HepG2 (cell line): ENCODE measurements at regions not wholly inside any gene's neighbourhood (a gene's known extent, or its start where the extent isn't known, plus 50 kb on each side); places are given as distances from the start of the nearest gene placed in this dataset.
A peak's percentile ranks its signal among the peaks of the same experiment; 100 is the strongest.

Source experiments
- CCAR2 ChIP-seq: fragments of 200-400 bp; formaldehyde crosslinking; optimal IDR thresholded peaks from 2 replicates; pipeline ENCODE3; 2018; ENCODE audit warnings: low read depth, mild to moderate bottlenecking, low read length, moderate library complexity
- DNMT1 ChIP-seq: sonication (generic); formaldehyde crosslinking; IDR thresholded peaks from 2 replicates; pipeline ENCODE4 v1.5.1; 2020; ENCODE audit warnings: mild to moderate bottlenecking, missing genetic modification reagents
- DPF2 ChIP-seq: sonication (generic); formaldehyde crosslinking; IDR thresholded peaks from 2 replicates; pipeline ENCODE4 v1.4.0; 2020; ENCODE audit warnings: mild to moderate bottlenecking, low read depth, missing genetic modification reagents, borderline replicate concordance
- MTF1 ChIP-seq: sonication (generic); formaldehyde crosslinking; IDR thresholded peaks from 2 replicates; pipeline ENCODE4 v1.5.0; 2020; ENCODE audit warnings: missing genetic modification reagents
- NCOA2 ChIP-seq: sonication (generic); formaldehyde crosslinking; IDR thresholded peaks from 2 replicates; pipeline ENCODE4 v1.8.0; 2022; ENCODE audit warnings: inconsistent platforms
- NCOA5 ChIP-seq: sonication (generic); formaldehyde crosslinking; IDR thresholded peaks from 2 replicates; pipeline ENCODE4 v1.4.0; 2020; ENCODE audit warnings: missing genetic modification reagents
- POLR2AphosphoS5 ChIP-seq: IDR thresholded peaks from 2 replicates; pipeline ENCODE4 v1.6.1; 2012; ENCODE audit warnings: low read depth, low read length
- SMARCC2 ChIP-seq: fragments of 450-650 bp; IDR thresholded peaks from 2 replicates; pipeline ENCODE4 v1.6.1; 2017; ENCODE audit warnings: antibody characterized with exemption, mild to moderate bottlenecking
- SP1 ChIP-seq, 2 experiments: fragments of 450-650 bp in 1 of 2; sonication (generic) in 1 of 2; formaldehyde crosslinking in 1 of 2; IDR thresholded peaks; 2 replicates each; pipeline versions ENCODE4 v1.4.0 to v1.6.1; 2016 to 2020; ENCODE audit warnings: missing genetic modification reagents in 1 of 2
- TCF7L2 ChIP-seq: IDR thresholded peaks from 2 replicates; pipeline ENCODE4 v1.6.1; 2011; ENCODE audit warnings: mild to moderate bottlenecking, low read depth, low read length, moderate library complexity
- ZBTB21 ChIP-seq: sonication (generic); formaldehyde crosslinking; IDR thresholded peaks from 2 replicates; pipeline ENCODE4 v1.4.0; 2020; ENCODE audit warnings: missing genetic modification reagents
- ZFP36 ChIP-seq: fragments of 150-350 bp; IDR thresholded peaks from 2 replicates; pipeline ENCODE4 v1.6.1; 2018; ENCODE audit warnings: borderline replicate concordance, low read length, low read depth; ENCODE audit not compliant: partially characterized antibody
- ZFYVE20 ChIP-seq: sonication (generic); formaldehyde crosslinking; IDR thresholded peaks from 2 replicates; pipeline ENCODE4 v1.8.0; 2023; ENCODE audit warnings: low read depth, mild to moderate bottlenecking, moderate library complexity, missing genetic modification reagents, borderline replicate concordance
- ZNF343 ChIP-seq: sonication (generic); formaldehyde crosslinking; IDR thresholded peaks from 2 replicates; pipeline ENCODE4 v1.4.0; 2020; ENCODE audit warnings: mild to moderate bottlenecking, missing genetic modification reagents
- ZNF550 ChIP-seq: sonication (generic); formaldehyde crosslinking; IDR thresholded peaks from 2 replicates; pipeline ENCODE4 v1.4.0; 2020; ENCODE audit warnings: mild to moderate bottlenecking, missing genetic modification reagents, borderline replicate concordance
- ZNF747 ChIP-seq: sonication (generic); formaldehyde crosslinking; IDR thresholded peaks from 2 replicates; pipeline ENCODE4 v1.8.1; 2023; ENCODE audit warnings: missing genetic modification reagents, mild to moderate bottlenecking, borderline replicate concordance
- ZNF790 ChIP-seq: sonication (generic); formaldehyde crosslinking; IDR thresholded peaks from 2 replicates; pipeline ENCODE4 v1.8.0; 2022; ENCODE audit warnings: missing genetic modification reagents, mild to moderate bottlenecking, borderline replicate concordance
- TF ChIP-seq, protein P1 (sequence below): sonication (generic); formaldehyde crosslinking; IDR thresholded peaks from 2 replicates; pipeline ENCODE4 v1.4.0; 2020; ENCODE audit warnings: missing genetic modification reagents
- TF ChIP-seq, protein P2 (sequence below): sonication (generic); formaldehyde crosslinking; IDR thresholded peaks from 2 replicates; pipeline ENCODE4 v1.4.0; 2020; ENCODE audit warnings: mild to moderate bottlenecking, missing genetic modification reagents
- TF ChIP-seq, protein P3 (sequence below): sonication (generic); formaldehyde crosslinking; IDR thresholded peaks from 2 replicates; pipeline ENCODE4 v1.4.0; 2020; ENCODE audit warnings: missing genetic modification reagents, low read depth, mild to moderate bottlenecking, borderline replicate concordance
- TF ChIP-seq, protein P4 (sequence below): IDR thresholded peaks from 2 replicates; pipeline ENCODE4 v1.6.1; 2012; ENCODE audit warnings: inconsistent platforms
- TF ChIP-seq, protein P5 (sequence below): sonication (generic); formaldehyde crosslinking; IDR thresholded peaks from 2 replicates; pipeline ENCODE4 v1.8.1; 2023; ENCODE audit warnings: mild to moderate bottlenecking, missing genetic modification reagents
- TF ChIP-seq, protein P6 (sequence below): IDR thresholded peaks from 2 replicates; pipeline ENCODE4 v1.6.1; 2016; ENCODE audit warnings: missing compliant biosample characterization, missing genetic modification reagents, borderline replicate concordance

DNA sequence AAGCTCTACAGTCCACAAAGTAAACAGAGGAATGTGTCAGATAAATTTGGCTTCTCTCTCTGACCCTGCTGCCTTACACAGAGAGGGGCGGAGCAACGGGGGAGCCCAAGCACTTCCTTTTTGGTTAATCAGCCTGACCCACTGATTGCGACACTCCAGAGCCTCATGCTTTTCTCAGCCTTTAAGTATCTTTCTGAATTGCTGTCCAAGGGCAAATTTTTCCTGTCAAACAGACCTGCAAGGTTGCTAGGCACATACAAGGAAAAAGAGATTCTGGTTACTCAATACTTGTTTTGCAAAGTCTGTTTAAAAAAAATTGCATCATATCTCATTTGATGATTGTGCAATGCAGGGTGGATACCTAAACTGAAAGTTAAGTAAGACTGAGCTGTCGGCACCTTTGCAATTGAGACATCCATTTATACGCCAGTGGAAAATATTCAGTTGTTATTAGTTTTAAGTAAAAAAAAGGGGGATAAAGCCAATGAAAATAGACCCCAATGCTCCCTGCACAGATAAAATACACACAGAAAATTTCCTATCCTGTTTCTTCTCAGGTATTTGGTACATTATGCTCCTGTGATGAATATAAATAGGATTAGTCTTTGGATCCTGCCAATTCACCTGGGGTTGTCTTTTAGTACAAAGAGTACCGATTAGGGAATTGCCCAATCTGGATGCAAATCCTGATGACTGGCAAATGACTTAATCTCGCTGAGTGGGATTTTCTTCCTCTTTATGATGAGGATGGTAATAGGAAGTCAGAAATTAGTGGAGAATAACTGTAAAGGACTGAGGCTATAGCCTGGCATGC lies 260.2 kb upstream of the TRIB2 start (continued):
- TF ChIP-seq ZFYVE20 (CRISPR knock-in tag) (no peak), NCOA2 (peak; percentile 92), ZFP36 (no peak), ZNF790 (no peak), SP1 (IDR thresholded peaks at IDR 0.05) (no peak), SP1 (CRISPR knock-in tag; IDR thresholded peaks at IDR 0.05) (no peak), ZNF747 (CRISPR knock-in tag) (no peak), NCOA5 (no peak), ZNF550 (no peak), CCAR2 (no peak), ZBTB21 (no peak), DNMT1 (CRISPR knock-in tag) (no peak), TCF7L2 (peak; percentile 67; the same call in 1 of the 2 replicates), ZNF343 (CRISPR knock-in tag) (no peak), DPF2 (CRISPR knock-in tag) (no peak), POLR2AphosphoS5 (no peak), SMARCC2 (no peak), MTF1 (no peak)
- TF ChIP-seq, protein P1, sequence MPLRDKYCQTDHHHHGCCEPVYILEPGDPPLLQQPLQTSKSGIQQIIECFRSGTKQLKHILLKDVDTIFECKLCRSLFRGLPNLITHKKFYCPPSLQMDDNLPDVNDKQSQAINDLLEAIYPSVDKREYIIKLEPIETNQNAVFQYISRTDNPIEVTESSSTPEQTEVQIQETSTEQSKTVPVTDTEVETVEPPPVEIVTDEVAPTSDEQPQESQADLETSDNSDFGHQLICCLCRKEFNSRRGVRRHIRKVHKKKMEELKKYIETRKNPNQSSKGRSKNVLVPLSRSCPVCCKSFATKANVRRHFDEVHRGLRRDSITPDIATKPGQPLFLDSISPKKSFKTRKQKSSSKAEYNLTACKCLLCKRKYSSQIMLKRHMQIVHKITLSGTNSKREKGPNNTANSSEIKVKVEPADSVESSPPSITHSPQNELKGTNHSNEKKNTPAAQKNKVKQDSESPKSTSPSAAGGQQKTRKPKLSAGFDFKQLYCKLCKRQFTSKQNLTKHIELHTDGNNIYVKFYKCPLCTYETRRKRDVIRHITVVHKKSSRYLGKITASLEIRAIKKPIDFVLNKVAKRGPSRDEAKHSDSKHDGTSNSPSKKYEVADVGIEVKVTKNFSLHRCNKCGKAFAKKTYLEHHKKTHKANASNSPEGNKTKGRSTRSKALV: no peak; the same call in 1 of the 2 replicates
- TF ChIP-seq, protein P2, sequence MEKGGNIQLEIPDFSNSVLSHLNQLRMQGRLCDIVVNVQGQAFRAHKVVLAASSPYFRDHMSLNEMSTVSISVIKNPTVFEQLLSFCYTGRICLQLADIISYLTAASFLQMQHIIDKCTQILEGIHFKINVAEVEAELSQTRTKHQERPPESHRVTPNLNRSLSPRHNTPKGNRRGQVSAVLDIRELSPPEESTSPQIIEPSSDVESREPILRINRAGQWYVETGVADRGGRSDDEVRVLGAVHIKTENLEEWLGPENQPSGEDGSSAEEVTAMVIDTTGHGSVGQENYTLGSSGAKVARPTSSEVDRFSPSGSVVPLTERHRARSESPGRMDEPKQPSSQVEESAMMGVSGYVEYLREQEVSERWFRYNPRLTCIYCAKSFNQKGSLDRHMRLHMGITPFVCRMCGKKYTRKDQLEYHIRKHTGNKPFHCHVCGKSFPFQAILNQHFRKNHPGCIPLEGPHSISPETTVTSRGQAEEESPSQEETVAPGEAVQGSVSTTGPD (CRISPR knock-in tag): 0 out of 2 replicates have a peak, but pooled peaks have one; percentile 39
- TF ChIP-seq, protein P3, sequence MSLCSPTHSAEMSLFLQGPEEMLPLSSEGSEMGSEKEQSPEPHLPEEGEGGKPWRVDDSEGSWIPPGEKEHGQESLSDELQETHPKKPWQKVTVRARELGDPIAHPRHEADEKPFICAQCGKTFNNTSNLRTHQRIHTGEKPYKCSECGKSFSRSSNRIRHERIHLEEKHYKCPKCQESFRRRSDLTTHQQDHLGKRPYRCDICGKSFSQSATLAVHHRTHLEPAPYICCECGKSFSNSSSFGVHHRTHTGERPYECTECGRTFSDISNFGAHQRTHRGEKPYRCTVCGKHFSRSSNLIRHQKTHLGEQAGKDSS: no peak
- TF ChIP-seq, protein P4, sequence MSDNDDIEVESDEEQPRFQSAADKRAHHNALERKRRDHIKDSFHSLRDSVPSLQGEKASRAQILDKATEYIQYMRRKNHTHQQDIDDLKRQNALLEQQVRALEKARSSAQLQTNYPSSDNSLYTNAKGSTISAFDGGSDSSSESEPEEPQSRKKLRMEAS: no peak
- TF ChIP-seq, protein P5, sequence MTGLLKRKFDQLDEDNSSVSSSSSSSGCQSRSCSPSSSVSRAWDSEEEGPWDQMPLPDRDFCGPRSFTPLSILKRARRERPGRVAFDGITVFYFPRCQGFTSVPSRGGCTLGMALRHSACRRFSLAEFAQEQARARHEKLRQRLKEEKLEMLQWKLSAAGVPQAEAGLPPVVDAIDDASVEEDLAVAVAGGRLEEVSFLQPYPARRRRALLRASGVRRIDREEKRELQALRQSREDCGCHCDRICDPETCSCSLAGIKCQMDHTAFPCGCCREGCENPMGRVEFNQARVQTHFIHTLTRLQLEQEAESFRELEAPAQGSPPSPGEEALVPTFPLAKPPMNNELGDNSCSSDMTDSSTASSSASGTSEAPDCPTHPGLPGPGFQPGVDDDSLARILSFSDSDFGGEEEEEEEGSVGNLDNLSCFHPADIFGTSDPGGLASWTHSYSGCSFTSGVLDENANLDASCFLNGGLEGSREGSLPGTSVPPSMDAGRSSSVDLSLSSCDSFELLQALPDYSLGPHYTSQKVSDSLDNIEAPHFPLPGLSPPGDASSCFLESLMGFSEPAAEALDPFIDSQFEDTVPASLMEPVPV (CRISPR knock-in tag): no peak
- TF ChIP-seq, protein P6, sequence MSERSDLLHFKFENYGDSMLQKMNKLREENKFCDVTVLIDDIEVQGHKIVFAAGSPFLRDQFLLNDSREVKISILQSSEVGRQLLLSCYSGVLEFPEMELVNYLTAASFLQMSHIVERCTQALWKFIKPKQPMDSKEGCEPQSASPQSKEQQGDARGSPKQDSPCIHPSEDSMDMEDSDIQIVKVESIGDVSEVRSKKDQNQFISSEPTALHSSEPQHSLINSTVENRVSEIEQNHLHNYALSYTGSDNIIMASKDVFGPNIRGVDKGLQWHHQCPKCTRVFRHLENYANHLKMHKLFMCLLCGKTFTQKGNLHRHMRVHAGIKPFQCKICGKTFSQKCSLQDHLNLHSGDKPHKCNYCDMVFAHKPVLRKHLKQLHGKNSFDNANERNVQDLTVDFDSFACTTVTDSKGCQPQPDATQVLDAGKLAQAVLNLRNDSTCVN (CRISPR knock-in tag): no peak
